ENCODE measurements at regions not wholly inside any gene's neighbourhood (a gene's known extent, or its start where the extent isn't known, plus 50 kb on each side); places are given as distances from the start of the nearest gene placed in this dataset.

DNA sequence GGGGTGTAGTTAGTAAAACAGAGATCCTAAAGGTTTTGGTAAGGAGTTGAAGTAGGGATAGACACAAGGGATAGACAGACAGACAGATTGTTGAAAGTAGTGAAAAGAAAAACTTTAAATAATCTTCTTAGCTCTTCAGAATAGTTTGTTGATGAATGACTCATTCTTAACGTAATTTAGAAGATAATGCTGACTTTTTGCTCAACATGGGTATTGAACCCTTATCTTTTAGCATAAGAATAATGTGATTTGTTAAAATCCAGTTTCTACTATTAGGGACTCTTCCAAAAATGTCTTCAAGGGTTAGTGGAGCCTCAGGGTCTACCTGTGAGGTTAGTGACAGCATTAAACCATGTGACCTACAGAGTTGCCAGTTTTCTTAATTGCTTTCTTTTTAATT is 411.2 kb downstream of the ETV1 start:
- Histone ChIP-seq H3K9ac (ENCODE audit: low read length) (no peak overlapping the region), H3K4me1 (ENCODE audit: low read length) (peaks cover 17% of the 10 kb centered on the region), H3K9me3 (ENCODE audit: insufficient read depth, low read length) (no peaks in the 10 kb centered on the region), H4K20me1 (ENCODE audit: insufficient read depth, low read length) (no peaks in the 10 kb centered on the region), H3K79me2 (ENCODE audit: low read length) (no peaks in the 10 kb centered on the region), H3K27me3 (ENCODE audit: low read depth, low read length) (no peaks in the 10 kb centered on the region), H3K36me3 (replicated peaks; ENCODE audit: low read depth, low read length) (no peaks in the 10 kb centered on the region), H3K27ac (ENCODE audit: low read length) (no peak overlapping the region), H2AFZ (ENCODE audit: low read depth, low read length) (no peak overlapping the region), H3K4me3 (ENCODE audit: low read length) (no peak overlapping the region), H3K4me2 (ENCODE audit: low read length) (no peak overlapping the region)
- TF ChIP-seq, protein P1, sequence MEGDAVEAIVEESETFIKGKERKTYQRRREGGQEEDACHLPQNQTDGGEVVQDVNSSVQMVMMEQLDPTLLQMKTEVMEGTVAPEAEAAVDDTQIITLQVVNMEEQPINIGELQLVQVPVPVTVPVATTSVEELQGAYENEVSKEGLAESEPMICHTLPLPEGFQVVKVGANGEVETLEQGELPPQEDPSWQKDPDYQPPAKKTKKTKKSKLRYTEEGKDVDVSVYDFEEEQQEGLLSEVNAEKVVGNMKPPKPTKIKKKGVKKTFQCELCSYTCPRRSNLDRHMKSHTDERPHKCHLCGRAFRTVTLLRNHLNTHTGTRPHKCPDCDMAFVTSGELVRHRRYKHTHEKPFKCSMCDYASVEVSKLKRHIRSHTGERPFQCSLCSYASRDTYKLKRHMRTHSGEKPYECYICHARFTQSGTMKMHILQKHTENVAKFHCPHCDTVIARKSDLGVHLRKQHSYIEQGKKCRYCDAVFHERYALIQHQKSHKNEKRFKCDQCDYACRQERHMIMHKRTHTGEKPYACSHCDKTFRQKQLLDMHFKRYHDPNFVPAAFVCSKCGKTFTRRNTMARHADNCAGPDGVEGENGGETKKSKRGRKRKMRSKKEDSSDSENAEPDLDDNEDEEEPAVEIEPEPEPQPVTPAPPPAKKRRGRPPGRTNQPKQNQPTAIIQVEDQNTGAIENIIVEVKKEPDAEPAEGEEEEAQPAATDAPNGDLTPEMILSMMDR (IDR thresholded peaks at IDR 0.05; ENCODE audit: low read depth, low read length): no peak
- no peak for TF ChIP-seq EZH2phosphoT487 (IDR thresholded peaks at IDR 0.05; ENCODE audit: low read depth)

DNA sequence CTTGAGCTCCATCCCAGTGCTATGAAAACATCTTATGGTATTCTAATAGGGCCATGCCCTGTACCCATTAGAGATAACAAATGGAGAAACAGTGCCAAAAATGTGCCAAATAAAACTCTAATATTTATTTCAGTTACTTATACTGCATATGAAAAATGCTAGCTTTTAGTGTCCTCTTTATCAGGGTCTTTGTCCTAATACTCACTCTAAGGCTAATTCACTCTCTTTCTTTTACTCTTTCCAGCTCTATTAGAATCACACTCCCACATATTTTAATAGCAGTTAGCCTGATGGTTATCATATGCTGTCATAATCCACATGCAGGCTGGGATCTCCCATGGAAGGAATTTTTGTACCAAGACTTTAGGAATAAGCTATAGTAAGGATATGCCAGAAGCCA is 408.4 kb downstream of the ETV1 start:
- Histone ChIP-seq H3K79me2 (ENCODE audit: low read length) (no peaks in the 10 kb centered on the region), H3K4me3 (ENCODE audit: low read length) (no peak overlapping the region), H3K27me3 (ENCODE audit: low read depth, low read length) (no peaks in the 10 kb centered on the region), H3K4me2 (ENCODE audit: low read length) (no peak overlapping the region), H2AFZ (ENCODE audit: low read depth, low read length) (no peak overlapping the region), H3K9ac (ENCODE audit: low read length) (no peak overlapping the region), H3K4me1 (ENCODE audit: low read length) (peaks cover 7% of the 10 kb centered on the region; the same call in 1 of the 2 replicates), H3K27ac (ENCODE audit: low read length) (no peak overlapping the region), H3K9me3 (ENCODE audit: insufficient read depth, low read length) (no peaks in the 10 kb centered on the region), H4K20me1 (ENCODE audit: insufficient read depth, low read length) (no peaks in the 10 kb centered on the region), H3K36me3 (replicated peaks; ENCODE audit: low read depth, low read length) (no peaks in the 10 kb centered on the region)
- no peak for TF ChIP-seq EZH2phosphoT487 (IDR thresholded peaks at IDR 0.05; ENCODE audit: low read depth)
- TF ChIP-seq, protein P1 (IDR thresholded peaks at IDR 0.05; ENCODE audit: low read depth, low read length): no peak

DNA sequence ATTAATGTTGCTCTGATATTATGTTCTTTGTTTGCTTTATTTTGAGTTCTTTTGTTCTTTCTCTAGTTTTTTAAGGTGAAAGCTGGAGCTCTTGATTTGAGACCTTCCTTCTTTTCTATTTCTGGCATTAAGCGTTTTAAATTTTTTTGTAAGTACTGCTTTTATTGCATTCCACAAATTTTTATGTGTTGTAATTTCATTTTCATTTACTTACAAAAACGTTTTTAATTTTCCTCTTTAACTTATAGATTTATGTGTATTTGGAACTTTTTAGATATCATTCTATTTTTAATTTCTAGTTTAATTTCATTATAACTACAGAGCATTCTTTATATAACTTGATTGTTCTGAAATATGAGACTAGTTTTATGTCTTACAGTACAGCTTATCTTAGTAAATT is 395.6 kb downstream of the ETV1 start:
- Histone ChIP-seq H4K20me1 (ENCODE audit: insufficient read depth, low read length) (no peaks in the 10 kb centered on the region), H3K36me3 (replicated peaks; ENCODE audit: low read depth, low read length) (no peaks in the 10 kb centered on the region), H3K27me3 (ENCODE audit: low read depth, low read length) (no peaks in the 10 kb centered on the region), H3K4me3 (ENCODE audit: low read length) (no peak overlapping the region), H3K27ac (ENCODE audit: low read length) (no peak overlapping the region), H2AFZ (ENCODE audit: low read depth, low read length) (no peak overlapping the region), H3K4me2 (ENCODE audit: low read length) (no peak overlapping the region), H3K79me2 (ENCODE audit: low read length) (no peaks in the 10 kb centered on the region), H3K4me1 (ENCODE audit: low read length) (peaks cover 9% of the 10 kb centered on the region), H3K9me3 (ENCODE audit: insufficient read depth, low read length) (no peaks in the 10 kb centered on the region), H3K9ac (ENCODE audit: low read length) (no peak overlapping the region)
- TF ChIP-seq, protein P1 (IDR thresholded peaks at IDR 0.05; ENCODE audit: low read depth, low read length): no peak
- TF ChIP-seq EZH2phosphoT487 (IDR thresholded peaks at IDR 0.05; ENCODE audit: low read depth): no peak

DNA sequence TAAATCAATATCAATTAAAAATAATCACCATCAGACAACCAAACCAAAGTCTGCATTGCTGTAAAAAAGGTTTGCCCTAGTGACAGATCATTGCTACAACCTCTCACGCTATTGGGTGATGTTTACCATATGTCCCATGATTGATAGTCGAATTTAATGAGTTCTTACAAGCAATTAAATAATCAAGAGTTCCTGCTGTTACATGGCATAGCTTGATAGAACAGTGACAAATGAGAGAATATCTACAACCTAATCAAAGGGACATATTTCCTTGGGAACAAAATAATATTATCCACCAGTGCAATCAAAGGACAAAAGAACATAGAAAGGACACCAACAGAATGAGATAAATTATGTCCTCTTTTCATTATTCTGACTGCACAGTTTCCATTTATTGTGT is 387.4 kb downstream of the ETV1 start:
- no peaks in the 10 kb centered on the region for H3K27me3 ChIP-seq (ENCODE audit: low read depth, low read length)
- H3K4me2 ChIP-seq (ENCODE audit: low read length): no peak overlapping the region
- no peak overlapping the region for H3K9ac ChIP-seq (ENCODE audit: low read length)
- no peak overlapping the region for H3K27ac ChIP-seq (ENCODE audit: low read length)
- H3K9me3 ChIP-seq (ENCODE audit: insufficient read depth, low read length): no peaks in the 10 kb centered on the region
- H2AFZ ChIP-seq (ENCODE audit: low read depth, low read length): no peak overlapping the region
- H3K4me1 ChIP-seq (ENCODE audit: low read length): peaks cover 9% of the 10 kb centered on the region
- no peaks in the 10 kb centered on the region for H3K79me2 ChIP-seq (ENCODE audit: low read length)
- no peaks in the 10 kb centered on the region for H4K20me1 ChIP-seq (ENCODE audit: insufficient read depth, low read length)
- no peak for TF ChIP-seq EZH2phosphoT487 (IDR thresholded peaks at IDR 0.05; ENCODE audit: low read depth)
- TF ChIP-seq, protein P1 (IDR thresholded peaks at IDR 0.05; ENCODE audit: low read depth, low read length): no peak
- H3K36me3 ChIP-seq (replicated peaks; ENCODE audit: low read depth, low read length): no peaks in the 10 kb centered on the region
- no peak overlapping the region for H3K4me3 ChIP-seq (ENCODE audit: low read length)

Data from OCI-LY3 (cell line).